Mesendoderm (in vitro differentiated cells): ENCODE measurements at regions not wholly inside any gene's neighbourhood (a gene's known extent, or its start where the extent isn't known, plus 50 kb on each side); places are given as distances from the start of the nearest gene placed in this dataset.
"Not testable (repeated sequence)": the region's sequence is repeated elsewhere in the genome, so short reads cannot be mapped to it uniquely, and the experiment has no call there.

Experiments used
- DNase-seq: peaks from one replicate; pipeline ENCODE4 v3.0.0; 2013
- H2AK5ac ChIP-seq: 2 replicates; pipeline ENCODE4 v1.6.1; 2013; ENCODE audit warnings: low read length, inconsistent platforms
- H2BK120ac ChIP-seq: 2 replicates; pipeline ENCODE4 v1.6.1; 2013; ENCODE audit warnings: low read depth, mild to moderate bottlenecking, low read length, moderate library complexity, mixed read lengths
- H2BK15ac ChIP-seq: replicated peaks from 2 replicates; pipeline ENCODE4 v1.6.1; 2013; ENCODE audit warnings: low read depth, mild to moderate bottlenecking, moderate library complexity
- H2BK5ac ChIP-seq: 2 replicates; pipeline ENCODE4 v1.6.1; 2013; ENCODE audit warnings: low read length, inconsistent platforms
- H3K18ac ChIP-seq: 2 replicates; pipeline ENCODE4 v1.6.1; 2013; ENCODE audit warnings: mild to moderate bottlenecking, low read length, mixed read lengths
- H3K23ac ChIP-seq: one replicate; pipeline ENCODE4 v1.6.1; 2013; ENCODE audit warnings: low read length
- H3K27ac ChIP-seq: 2 replicates; pipeline ENCODE4 v1.5.1; 2013; ENCODE audit warnings: low read depth, mild to moderate bottlenecking, inconsistent platforms, low read length, moderate library complexity
- H3K27me3 ChIP-seq: 2 replicates; pipeline ENCODE4 v1.6.1; 2013; ENCODE audit warnings: low read length, control low read depth, mild to moderate bottlenecking, inconsistent platforms; ENCODE audit not compliant: insufficient read depth, poor library complexity
- H3K36me3 ChIP-seq: 2 replicates; pipeline ENCODE4 v1.6.1; 2013; ENCODE audit warnings: low read length, inconsistent platforms; ENCODE audit not compliant: control insufficient read depth, insufficient read depth
- H3K4ac ChIP-seq: one replicate; pipeline ENCODE4 v1.6.1; 2013; ENCODE audit warnings: low read depth, mild to moderate bottlenecking, low read length, moderate library complexity
- H3K4me1 ChIP-seq: 2 replicates; pipeline ENCODE4 v1.6.1; 2013; ENCODE audit warnings: low read depth, low read length, inconsistent platforms; ENCODE audit not compliant: control insufficient read depth
- H3K4me2 ChIP-seq: 2 replicates; pipeline ENCODE4 v1.6.1; 2013; ENCODE audit warnings: low read length
- H3K4me3 ChIP-seq: 2 replicates; pipeline ENCODE4 v1.5.1; 2013; ENCODE audit warnings: mild to moderate bottlenecking, low read length
- H3K56ac ChIP-seq: one replicate; pipeline ENCODE4 v1.6.1; 2013; ENCODE audit warnings: low read length
- H3K79me1 ChIP-seq: 2 replicates; pipeline ENCODE4 v1.6.1; 2013; ENCODE audit warnings: low read length, inconsistent platforms
- H3K79me2 ChIP-seq: 2 replicates; pipeline ENCODE4 v1.6.1; 2013; ENCODE audit warnings: mild to moderate bottlenecking, low read length; ENCODE audit not compliant: control insufficient read depth, insufficient read depth
- H3K9ac ChIP-seq: 2 replicates; pipeline ENCODE4 v1.6.1; 2013; ENCODE audit warnings: low read length, inconsistent platforms
- H4K5ac ChIP-seq: one replicate; pipeline ENCODE4 v1.6.1; 2013; ENCODE audit warnings: low read length
- H4K8ac ChIP-seq: one replicate; pipeline ENCODE4 v1.6.1; 2013; ENCODE audit warnings: low read depth, mild to moderate bottlenecking, control low read depth, low read length, moderate library complexity
- WGBS: extraction: QIAGEN DNeasy Blood & Tissue Kit; methylation state at CpG from one replicate; pipeline ENCODE4 v1.1.7; 2013; ENCODE audit warnings: low lambda C conversion rate, missing lambda C conversion rate; ENCODE audit not compliant: insufficient coverage; ENCODE audit errors: extremely low coverage; 5-methylcytosine and 5-hydroxymethylcytosine counted together

DNA sequence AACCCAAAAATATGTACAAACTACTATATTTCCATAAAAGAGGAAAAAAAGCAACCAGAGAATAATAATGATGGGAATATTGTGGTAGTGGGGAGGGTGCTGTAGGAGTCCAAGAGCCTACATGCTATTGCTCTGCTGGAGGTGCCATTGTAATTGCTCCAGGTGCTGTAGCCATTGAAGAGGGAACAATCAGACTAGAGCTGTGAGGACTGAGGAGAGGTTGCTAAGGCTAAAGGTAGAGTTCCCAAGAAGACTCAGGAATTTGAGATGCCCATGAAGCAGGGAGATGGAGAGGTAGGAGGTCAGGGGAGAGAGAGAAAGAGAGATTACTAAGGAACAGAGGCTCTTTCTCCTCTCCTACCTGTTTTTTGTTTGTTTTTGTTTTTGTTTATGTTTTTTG is 394.0 kb downstream of the DMRTA1 start:
- H2BK15ac ChIP-seq, result no peak overlapping the region
- no peak overlapping the region for H2BK120ac ChIP-seq
- H3K4me2 ChIP-seq, result no peak overlapping the region
- no peak overlapping the region for H3K56ac ChIP-seq
- H2AK5ac ChIP-seq, result no peak overlapping the region
- DNase-seq, result peak; percentile 5
- no peak overlapping the region for H3K18ac ChIP-seq
- H3K36me3 ChIP-seq, result no peaks in the 10 kb centered on the region
- no peak overlapping the region for H4K8ac ChIP-seq
- H3K79me1 ChIP-seq, result no peaks in the 10 kb centered on the region
- H3K4me1 ChIP-seq, result no peaks in the 10 kb centered on the region
- H3K23ac ChIP-seq, result no peak overlapping the region
- no peaks in the 10 kb centered on the region for H3K27me3 ChIP-seq
- H3K4me3 ChIP-seq, result no peak overlapping the region
- H3K27ac ChIP-seq, result no peak overlapping the region
- no peak overlapping the region for H3K9ac ChIP-seq
- H4K5ac ChIP-seq, result no peak overlapping the region
- H3K4ac ChIP-seq, result no peak overlapping the region
- H3K79me2 ChIP-seq, result no peaks in the 10 kb centered on the region
- no peak overlapping the region for H2BK5ac ChIP-seq

DNA sequence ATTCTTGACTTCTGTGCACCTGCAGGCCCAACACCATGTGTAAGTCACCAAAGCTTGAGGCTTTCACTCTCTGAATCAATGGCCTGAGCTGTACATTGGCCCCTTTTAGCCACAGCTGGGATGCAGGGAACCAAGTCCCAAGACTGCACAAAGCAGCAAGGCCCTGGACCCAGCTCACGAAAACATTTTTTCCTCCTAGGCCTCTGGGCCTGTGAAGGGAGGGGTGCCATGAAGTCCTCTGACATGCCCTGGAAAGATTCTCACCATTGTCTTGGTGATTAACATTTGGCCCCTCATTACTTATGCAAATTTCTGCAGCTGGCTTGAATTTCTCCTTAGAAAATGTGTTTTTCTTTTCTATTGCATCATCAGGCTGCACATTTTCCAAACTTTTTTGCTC is 398.6 kb downstream of the DMRTA1 start:
- not testable (repeated sequence) for H3K79me1 ChIP-seq, H3K79me2 ChIP-seq, H2BK5ac ChIP-seq, H3K9ac ChIP-seq, H3K56ac ChIP-seq, H3K36me3 ChIP-seq, H3K27ac ChIP-seq, H3K4me1 ChIP-seq, H3K18ac ChIP-seq, H3K4ac ChIP-seq, H3K4me2 ChIP-seq, H3K4me3 ChIP-seq, H4K8ac ChIP-seq, H2BK120ac ChIP-seq, H3K27me3 ChIP-seq, H4K5ac ChIP-seq, H2AK5ac ChIP-seq, H3K23ac ChIP-seq, H2BK15ac ChIP-seq
- DNase-seq, result peak; percentile 16
- no CpG with 5 or more reads among the region's 1 CpG for WGBS

DNA sequence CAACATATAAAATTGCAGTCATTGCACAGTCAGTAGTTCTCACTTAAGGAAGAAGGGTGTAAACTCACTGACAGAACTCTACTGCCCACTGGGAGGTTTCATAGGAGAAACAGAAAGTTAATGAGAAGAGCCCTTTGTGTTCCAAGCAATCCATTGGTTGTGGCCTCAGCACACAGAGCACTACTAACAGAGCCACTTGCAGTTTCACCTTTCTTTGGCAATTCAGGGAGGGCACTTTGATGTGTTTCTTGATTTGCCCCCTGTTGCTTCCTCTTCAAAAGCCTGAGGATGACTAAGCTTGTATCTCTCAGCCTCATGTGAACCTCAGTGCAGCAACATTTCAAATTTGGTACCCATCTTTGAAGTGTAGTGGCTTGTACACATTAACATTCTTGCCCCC is 409.4 kb downstream of the DMRTA1 start:
- Histone ChIP-seq H3K4me3 (no peak overlapping the region), H3K27me3 (no peaks in the 10 kb centered on the region), H2BK5ac (no peak overlapping the region), H3K23ac (no peak overlapping the region), H2AK5ac (no peak overlapping the region), H3K79me1 (no peaks in the 10 kb centered on the region), H4K8ac (no peak overlapping the region), H3K4me1 (no peaks in the 10 kb centered on the region), H3K4me2 (no peak overlapping the region), H3K36me3 (no peaks in the 10 kb centered on the region), H2BK120ac (no peak overlapping the region), H2BK15ac (no peak overlapping the region), H3K27ac (no peak overlapping the region), H3K56ac (no peak overlapping the region), H4K5ac (no peak overlapping the region), H3K18ac (no peak overlapping the region), H3K9ac (no peak overlapping the region), H3K4ac (no peak overlapping the region), H3K79me2 (no peaks in the 10 kb centered on the region)
- DNase-seq, result no peak

DNA sequence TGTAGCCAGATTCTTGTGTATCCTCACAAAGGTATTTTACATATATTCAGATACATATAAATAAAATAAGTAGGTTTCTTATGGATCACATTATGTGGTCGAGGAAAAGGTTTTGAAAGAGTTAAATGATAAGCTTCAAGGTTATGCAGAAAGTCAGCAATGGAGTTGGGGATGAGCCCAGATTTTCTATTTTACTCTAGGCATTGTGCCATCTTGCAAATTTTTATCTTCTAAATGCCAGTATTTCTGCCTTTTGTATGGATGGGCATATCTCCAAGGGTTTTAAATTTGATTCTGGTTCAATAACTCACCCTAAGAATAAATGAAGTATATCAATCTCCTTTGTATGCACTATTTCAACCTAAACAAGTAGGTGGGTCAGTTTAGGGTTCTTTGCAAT is 410.7 kb downstream of the DMRTA1 start:
- Histone ChIP-seq H3K56ac (no peak overlapping the region), H3K23ac (no peak overlapping the region), H4K5ac (no peak overlapping the region), H2AK5ac (no peak overlapping the region), H3K79me2 (no peaks in the 10 kb centered on the region), H3K36me3 (no peaks in the 10 kb centered on the region), H3K79me1 (no peaks in the 10 kb centered on the region), H3K4ac (no peak overlapping the region), H3K4me3 (no peak overlapping the region), H4K8ac (no peak overlapping the region), H2BK120ac (no peak overlapping the region), H3K9ac (no peak overlapping the region), H2BK15ac (no peak overlapping the region), H3K4me1 (no peaks in the 10 kb centered on the region), H3K27ac (no peak overlapping the region), H2BK5ac (no peak overlapping the region), H3K18ac (no peak overlapping the region), H3K4me2 (no peak overlapping the region), H3K27me3 (no peaks in the 10 kb centered on the region)
- 100% methylated on average over 1 of the region's 1 CpG for WGBS
- DNase-seq, result no peak

DNA sequence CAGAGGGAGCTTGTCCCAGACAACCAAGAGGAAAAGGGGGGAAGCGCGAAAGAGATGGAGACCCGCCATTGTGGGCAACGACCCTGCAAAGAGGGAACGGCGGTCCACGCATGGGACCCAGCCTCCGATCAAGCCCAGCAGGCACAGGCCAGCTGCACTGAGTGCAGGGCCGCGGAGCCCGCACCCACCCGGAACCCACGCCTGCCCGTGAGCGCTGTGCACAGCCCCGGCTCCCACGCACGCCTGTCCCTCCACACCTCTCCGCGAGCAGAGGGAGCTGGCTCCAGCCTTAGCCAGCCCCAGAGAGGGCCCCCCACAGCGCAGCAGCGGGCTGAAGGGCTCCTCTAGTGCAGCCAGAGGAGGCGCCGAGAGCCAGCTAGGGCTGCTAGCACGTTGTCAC is 416.5 kb downstream of the DMRTA1 start:
- no peaks in the 10 kb centered on the region for H3K79me1 ChIP-seq
- DNase-seq, result no peak
- no peak overlapping the region for H3K9ac ChIP-seq
- no peaks in the 10 kb centered on the region for H3K27me3 ChIP-seq
- H2AK5ac ChIP-seq, result no peak overlapping the region
- H3K27ac ChIP-seq, result no peak overlapping the region
- no CpG with 5 or more reads among the region's 25 CpGs for WGBS
- no peak overlapping the region for H3K4ac ChIP-seq
- no peak overlapping the region for H4K5ac ChIP-seq
- no peak overlapping the region for H4K8ac ChIP-seq
- H2BK15ac ChIP-seq, result no peak overlapping the region
- no peak overlapping the region for H2BK120ac ChIP-seq
- no peaks in the 10 kb centered on the region for H3K4me1 ChIP-seq
- H3K4me2 ChIP-seq, result no peak overlapping the region
- H2BK5ac ChIP-seq, result no peak overlapping the region
- no peak overlapping the region for H3K23ac ChIP-seq
- H3K18ac ChIP-seq, result no peak overlapping the region
- H3K56ac ChIP-seq, result no peak overlapping the region
- no peak overlapping the region for H3K4me3 ChIP-seq
- no peaks in the 10 kb centered on the region for H3K79me2 ChIP-seq
- no peaks in the 10 kb centered on the region for H3K36me3 ChIP-seq

DNA sequence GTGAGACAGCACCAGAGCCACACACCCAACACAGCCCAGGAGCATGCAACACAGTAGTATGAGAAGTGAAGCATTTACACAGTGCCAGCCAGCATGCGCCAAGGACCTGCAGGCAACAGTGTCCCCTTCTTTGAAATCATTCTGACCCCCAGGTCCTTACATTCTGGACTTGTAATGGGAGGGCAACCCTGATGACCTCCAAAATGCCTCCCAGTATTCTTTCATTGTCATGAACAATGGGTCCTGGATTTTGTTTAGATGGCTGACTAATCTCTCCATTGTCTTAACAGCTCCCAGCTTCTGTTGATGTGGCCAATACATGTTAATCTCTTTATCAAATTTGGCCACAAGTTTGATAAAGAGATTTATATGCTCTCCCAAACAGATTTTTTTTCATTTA is 417.1 kb downstream of the DMRTA1 start:
- H2BK15ac ChIP-seq, result no peak overlapping the region
- no peak overlapping the region for H2AK5ac ChIP-seq
- no peak overlapping the region for H3K9ac ChIP-seq
- no peak overlapping the region for H4K5ac ChIP-seq
- H3K4me3 ChIP-seq, result no peak overlapping the region
- H3K4ac ChIP-seq, result no peak overlapping the region
- H3K27ac ChIP-seq, result no peak overlapping the region
- H3K27me3 ChIP-seq, result no peaks in the 10 kb centered on the region
- H3K23ac ChIP-seq, result no peak overlapping the region
- no peak overlapping the region for H4K8ac ChIP-seq
- H2BK120ac ChIP-seq, result no peak overlapping the region
- no peaks in the 10 kb centered on the region for H3K79me2 ChIP-seq
- no CpG with 5 or more reads among the region's 1 CpG for WGBS
- DNase-seq, result peak; percentile 58
- H3K18ac ChIP-seq, result no peak overlapping the region
- H3K4me2 ChIP-seq, result no peak overlapping the region
- H3K79me1 ChIP-seq, result no peaks in the 10 kb centered on the region
- H3K56ac ChIP-seq, result no peak overlapping the region
- no peaks in the 10 kb centered on the region for H3K36me3 ChIP-seq
- H2BK5ac ChIP-seq, result no peak overlapping the region
- no peaks in the 10 kb centered on the region for H3K4me1 ChIP-seq
